Neural cell (in vitro differentiated cells): ENCODE measurements at regions not wholly inside any gene's neighbourhood (a gene's known extent, or its start where the extent isn't known, plus 50 kb on each side); places are given as distances from the start of the nearest gene placed in this dataset.

ENCODE experiments used
- CTCF ChIP-seq: fragments of 450-650 bp; IDR thresholded peaks from 2 replicates; pipeline ENCODE4 v1.5.1; 2014; ENCODE audit warnings: antibody characterized with exemption, mild to moderate bottlenecking, moderate library complexity; ENCODE audit not compliant: poor library complexity, severe bottlenecking
- EZH2 ChIP-seq: fragments of 200-600, 300-800 bp; shearing (Covaris generic), sonication (generic); IDR thresholded peaks from 2 replicates; pipeline ENCODE4 v1.6.1; 2014; ENCODE audit warnings: antibody characterized with exemption, low read length, borderline replicate concordance, mild to moderate bottlenecking; ENCODE audit not compliant: insufficient read depth, poor library complexity, severe bottlenecking
- RAD21 ChIP-seq: fragments of 450-650 bp; conservative IDR thresholded peaks from 2 replicates; pipeline ENCODE4 v1.6.1; 2014; ENCODE audit warnings: antibody characterized with exemption, mild to moderate bottlenecking, moderate library complexity

- TF ChIP-seq RAD21 (no peak), EZH2 (no peak), CTCF (no peak)
These were observed 1083.8 kb upstream of the NRXN1 start for GRCh38 chr2:52115750-52116149.
